GM12864 (cell line): ENCODE measurements at regions not wholly inside any gene's neighbourhood (a gene's known extent, or its start where the extent isn't known, plus 50 kb on each side); places are given as distances from the start of the nearest gene placed in this dataset.

ENCODE experiments used
- DNase-seq: peaks from one replicate; pipeline ENCODE4 v3.0.0-alpha.2; 2011; ENCODE audit warnings: low read depth
- H3K4me3 ChIP-seq: 2 replicates; pipeline ENCODE4 v1.5.1; 2011; ENCODE audit warnings: mild to moderate bottlenecking, low read depth, low read length, control low read depth
- CTCF ChIP-seq: IDR thresholded peaks from 2 replicates; pipeline ENCODE4 v1.5.1; 2011; ENCODE audit warnings: low read depth, mild to moderate bottlenecking, moderate library complexity, low read length, control low read depth, inconsistent platforms; ENCODE audit errors: missing control alignments

- TF ChIP-seq CTCF, result no peak
- no peak overlapping the region for H3K4me3 ChIP-seq
- no peak for DNase-seq
These were observed 190.8 kb downstream of the TEX29 start for GRCh38 chr13:111511219-111511732.

- DNase-seq, result no peak
- no peak overlapping the region for H3K4me3 ChIP-seq
- no peak for TF ChIP-seq CTCF
These were observed 191.5 kb downstream of the TEX29 start for GRCh38 chr13:111511805-111512504.

GRCh38 chr13:111512707-111513106, 192.3 kb downstream of the TEX29 start:
- TF ChIP-seq CTCF, result no peak
- no peak overlapping the region for H3K4me3 ChIP-seq
- no peak for DNase-seq

GRCh38 chr13:111513766-111514609, 193.5 kb downstream of the TEX29 start:
- DNase-seq, result no peak
- TF ChIP-seq CTCF, result no peak
- no peak overlapping the region for H3K4me3 ChIP-seq

GRCh38 chr13:111514610-111515306, 194.3 kb downstream of the TEX29 start:
- DNase-seq, result no peak
- no peak for TF ChIP-seq CTCF
- H3K4me3 ChIP-seq, result no peak overlapping the region

- no peak overlapping the region for H3K4me3 ChIP-seq
- no peak for DNase-seq
- TF ChIP-seq CTCF, result no peak
These were observed 194.8 kb downstream of the TEX29 start for GRCh38 chr13:111515307-111515617.
